ENCODE measurements at regions not wholly inside any gene's neighbourhood (a gene's known extent, or its start where the extent isn't known, plus 50 kb on each side); places are given as distances from the start of the nearest gene placed in this dataset.

GRCh38 chr4:137707626-137708025, 175.3 kb upstream of the PCDH18 start:
- Histone ChIP-seq H3K9ac (ENCODE audit: low read depth, low read length) (no peak overlapping the region), H3K36me3 (ENCODE audit: insufficient read depth, low read length) (no peaks in the 10 kb centered on the region), H3K9me3 (ENCODE audit: control insufficient read depth, insufficient read depth, low read length) (no peaks in the 10 kb centered on the region), H3K4me1 (ENCODE audit: insufficient read depth, low read length) (no peaks in the 10 kb centered on the region; the same call in 1 of the 2 replicates)

GRCh38 chr4:137707102-137707620, 174.9 kb upstream of the PCDH18 start:
- no peaks in the 10 kb centered on the region for H3K9me3 ChIP-seq (ENCODE audit: control insufficient read depth, insufficient read depth, low read length)
- no peaks in the 10 kb centered on the region; the same call in 1 of the 2 replicates for H3K4me1 ChIP-seq (ENCODE audit: insufficient read depth, low read length)
- no peak overlapping the region for H3K9ac ChIP-seq (ENCODE audit: low read depth, low read length)
- H3K36me3 ChIP-seq (ENCODE audit: insufficient read depth, low read length), result no peaks in the 10 kb centered on the region

- H3K9ac ChIP-seq (ENCODE audit: low read depth, low read length), result no peak overlapping the region
- no peaks in the 10 kb centered on the region for H3K4me1 ChIP-seq (ENCODE audit: insufficient read depth, low read length)
- H3K36me3 ChIP-seq (ENCODE audit: insufficient read depth, low read length), result no peaks in the 10 kb centered on the region
- no peaks in the 10 kb centered on the region for H3K9me3 ChIP-seq (ENCODE audit: control insufficient read depth, insufficient read depth, low read length)
Measured at GRCh38 chr4:137705171-137705783, 173.0 kb upstream of the PCDH18 start.

- Histone ChIP-seq H3K36me3 (ENCODE audit: insufficient read depth, low read length) (no peaks in the 10 kb centered on the region), H3K9ac (ENCODE audit: low read depth, low read length) (no peak overlapping the region), H3K4me1 (ENCODE audit: insufficient read depth, low read length) (no peaks in the 10 kb centered on the region), H3K9me3 (ENCODE audit: control insufficient read depth, insufficient read depth, low read length) (no peaks in the 10 kb centered on the region)
Measured at GRCh38 chr4:137703195-137703594, 170.9 kb upstream of the PCDH18 start.

GRCh38 chr4:137702512-137702911, 170.2 kb upstream of the PCDH18 start:
- no peaks in the 10 kb centered on the region for H3K4me1 ChIP-seq (ENCODE audit: insufficient read depth, low read length)

GRCh38 chr4:137701401-137701800, 169.1 kb upstream of the PCDH18 start:
- Histone ChIP-seq H3K9me3 (ENCODE audit: control insufficient read depth, insufficient read depth, low read length) (no peaks in the 10 kb centered on the region), H3K9ac (ENCODE audit: low read depth, low read length) (no peak overlapping the region), H3K36me3 (ENCODE audit: insufficient read depth, low read length) (no peaks in the 10 kb centered on the region), H3K4me1 (ENCODE audit: insufficient read depth, low read length) (no peaks in the 10 kb centered on the region)

More at GRCh38 chr4:137702512-137702911, 170.2 kb upstream of the PCDH18 start:
- H3K36me3 ChIP-seq (ENCODE audit: insufficient read depth, low read length), result no peaks in the 10 kb centered on the region
- H3K9me3 ChIP-seq (ENCODE audit: control insufficient read depth, insufficient read depth, low read length), result no peaks in the 10 kb centered on the region
- H3K9ac ChIP-seq (ENCODE audit: low read depth, low read length), result no peak overlapping the region

- H3K4me1 ChIP-seq (ENCODE audit: insufficient read depth, low read length), result 0 out of 2 replicates have a peak, but pooled peaks cover under 1% of the 10 kb centered on the region
Measured at GRCh38 chr4:137700751-137701150, 168.5 kb upstream of the PCDH18 start.

GRCh38 chr4:137700072-137700471, 167.8 kb upstream of the PCDH18 start:
- Histone ChIP-seq H3K9ac (ENCODE audit: low read depth, low read length) (no peak overlapping the region), H3K4me1 (ENCODE audit: insufficient read depth, low read length) (0 out of 2 replicates have a peak, but pooled peaks cover 4% of the 10 kb centered on the region), H3K36me3 (ENCODE audit: insufficient read depth, low read length) (no peaks in the 10 kb centered on the region), H3K9me3 (ENCODE audit: control insufficient read depth, insufficient read depth, low read length) (no peaks in the 10 kb centered on the region)

More at GRCh38 chr4:137700751-137701150, 168.5 kb upstream of the PCDH18 start:
- no peaks in the 10 kb centered on the region for H3K36me3 ChIP-seq (ENCODE audit: insufficient read depth, low read length)
- H3K9ac ChIP-seq (ENCODE audit: low read depth, low read length), result no peak overlapping the region
- no peaks in the 10 kb centered on the region for H3K9me3 ChIP-seq (ENCODE audit: control insufficient read depth, insufficient read depth, low read length)

- 0 out of 2 replicates have a peak, but pooled peaks cover 4% of the 10 kb centered on the region for H3K4me1 ChIP-seq (ENCODE audit: insufficient read depth, low read length)
Measured at GRCh38 chr4:137694138-137694537, 161.8 kb upstream of the PCDH18 start.

GRCh38 chr4:137693641-137694040, 161.3 kb upstream of the PCDH18 start:
- no peaks in the 10 kb centered on the region for H3K36me3 ChIP-seq (ENCODE audit: insufficient read depth, low read length)
- 0 out of 2 replicates have a peak, but pooled peaks cover 4% of the 10 kb centered on the region for H3K4me1 ChIP-seq (ENCODE audit: insufficient read depth, low read length)
- H3K9ac ChIP-seq (ENCODE audit: low read depth, low read length), result no peak overlapping the region
- H3K9me3 ChIP-seq (ENCODE audit: control insufficient read depth, insufficient read depth, low read length), result no peaks in the 10 kb centered on the region

More at GRCh38 chr4:137694138-137694537, 161.8 kb upstream of the PCDH18 start:
- Histone ChIP-seq H3K9ac (ENCODE audit: low read depth, low read length) (no peak overlapping the region), H3K9me3 (ENCODE audit: control insufficient read depth, insufficient read depth, low read length) (no peaks in the 10 kb centered on the region), H3K36me3 (ENCODE audit: insufficient read depth, low read length) (no peaks in the 10 kb centered on the region)

GRCh38 chr4:137692205-137692604, 159.9 kb upstream of the PCDH18 start:
- Histone ChIP-seq H3K4me1 (ENCODE audit: insufficient read depth, low read length) (0 out of 2 replicates have a peak, but pooled peaks cover 4% of the 10 kb centered on the region), H3K9ac (ENCODE audit: low read depth, low read length) (no peak overlapping the region), H3K9me3 (ENCODE audit: control insufficient read depth, insufficient read depth, low read length) (no peaks in the 10 kb centered on the region), H3K36me3 (ENCODE audit: insufficient read depth, low read length) (no peaks in the 10 kb centered on the region)

- no peaks in the 10 kb centered on the region; the same call in 1 of the 2 replicates for H3K4me1 ChIP-seq (ENCODE audit: insufficient read depth, low read length)
- no peaks in the 10 kb centered on the region for H3K9me3 ChIP-seq (ENCODE audit: control insufficient read depth, insufficient read depth, low read length)
- H3K9ac ChIP-seq (ENCODE audit: low read depth, low read length), result no peak overlapping the region
- H3K36me3 ChIP-seq (ENCODE audit: insufficient read depth, low read length), result no peaks in the 10 kb centered on the region
Measured at GRCh38 chr4:137688651-137689050, 156.4 kb upstream of the PCDH18 start.

- Histone ChIP-seq H3K9me3 (ENCODE audit: control insufficient read depth, insufficient read depth, low read length) (no peaks in the 10 kb centered on the region), H3K4me1 (ENCODE audit: insufficient read depth, low read length) (no peaks in the 10 kb centered on the region; the same call in 1 of the 2 replicates), H3K9ac (ENCODE audit: low read depth, low read length) (no peak overlapping the region), H3K36me3 (ENCODE audit: insufficient read depth, low read length) (no peaks in the 10 kb centered on the region)
Measured at GRCh38 chr4:137685357-137685756, 153.1 kb upstream of the PCDH18 start.

- Histone ChIP-seq H3K9me3 (ENCODE audit: control insufficient read depth, insufficient read depth, low read length) (no peaks in the 10 kb centered on the region), H3K4me1 (ENCODE audit: insufficient read depth, low read length) (no peaks in the 10 kb centered on the region), H3K9ac (ENCODE audit: low read depth, low read length) (no peak overlapping the region), H3K36me3 (ENCODE audit: insufficient read depth, low read length) (no peaks in the 10 kb centered on the region)
Measured at GRCh38 chr4:137681081-137681480, 148.8 kb upstream of the PCDH18 start.

GRCh38 chr4:137678796-137679195, 146.5 kb upstream of the PCDH18 start:
- Histone ChIP-seq H3K9me3 (ENCODE audit: control insufficient read depth, insufficient read depth, low read length) (no peaks in the 10 kb centered on the region), H3K4me1 (ENCODE audit: insufficient read depth, low read length) (no peaks in the 10 kb centered on the region), H3K36me3 (ENCODE audit: insufficient read depth, low read length) (no peaks in the 10 kb centered on the region), H3K9ac (ENCODE audit: low read depth, low read length) (no peak overlapping the region)

All from ES-I3 (cell line).